Dedifferentiated amniotic fluid mesenchymal stem cell (primary cell): ENCODE measurements at regions not wholly inside any gene's neighbourhood (a gene's known extent, or its start where the extent isn't known, plus 50 kb on each side); places are given as distances from the start of the nearest gene placed in this dataset.
"Not testable (repeated sequence)": the region's sequence is repeated elsewhere in the genome, so short reads cannot be mapped to it uniquely, and the experiment has no call there.

Source experiments
- DNase-seq: peaks from one replicate; pipeline ENCODE4 v3.0.0-alpha.2; 2016; ENCODE audit errors: extremely low spot score

DNA sequence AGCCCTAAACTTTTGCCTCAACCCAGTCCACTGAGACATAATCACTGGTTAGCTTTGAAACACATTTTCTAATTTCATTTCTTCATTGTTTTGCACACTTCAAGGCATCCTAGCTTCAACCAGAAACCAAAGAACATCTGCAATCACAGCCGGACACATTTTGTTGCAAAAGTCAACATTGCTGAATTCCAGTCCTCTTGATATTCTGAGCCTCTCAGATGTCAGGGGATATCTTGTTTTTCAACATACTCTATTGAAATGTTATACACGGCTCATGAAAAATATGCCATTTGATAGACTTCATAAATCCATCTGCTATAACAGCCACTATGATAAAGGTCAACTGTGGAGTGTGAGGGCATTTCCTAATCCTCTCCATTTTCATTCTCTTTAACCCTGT lies 241.6 kb upstream of the PUDP start:
- no peak for DNase-seq

DNA sequence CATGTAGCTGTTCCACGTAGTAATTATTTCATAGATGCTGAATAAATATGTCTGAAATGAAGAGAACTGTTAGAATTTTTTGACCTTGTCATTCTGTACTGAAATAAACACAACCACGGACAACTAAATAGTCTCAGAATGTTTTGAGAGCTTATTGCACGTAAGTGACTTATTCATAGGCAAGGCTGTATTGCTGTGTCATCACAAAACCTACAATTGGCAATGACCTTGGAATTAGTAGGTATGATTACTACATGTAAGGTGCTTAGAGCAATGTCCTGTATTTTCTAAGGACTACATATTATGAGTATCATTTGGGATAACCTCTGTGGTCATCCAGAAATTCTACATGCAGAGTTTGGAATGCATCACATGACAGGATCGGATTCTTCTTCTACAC lies 237.2 kb upstream of the PUDP start:
- DNase-seq = no peak

DNA sequence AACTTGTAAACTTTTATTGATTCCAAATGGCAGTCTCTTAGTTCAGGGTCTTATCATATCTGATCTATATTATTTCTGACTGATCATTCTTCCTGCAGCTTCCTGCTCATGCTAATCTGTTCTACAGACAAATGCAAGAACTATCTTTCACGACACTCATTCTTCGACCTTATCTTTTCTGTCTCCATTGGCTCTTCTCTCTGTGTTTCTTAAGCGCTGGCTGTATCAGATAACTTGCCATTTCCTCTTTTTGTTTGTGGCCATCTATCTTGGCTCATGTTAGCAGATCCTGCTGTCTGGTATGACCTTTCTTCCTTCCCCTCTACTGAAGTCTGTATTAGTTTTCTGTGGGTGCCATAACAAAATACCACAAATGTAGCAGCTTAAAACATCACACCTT lies 230.5 kb upstream of the PUDP start:
- no peak for DNase-seq

DNA sequence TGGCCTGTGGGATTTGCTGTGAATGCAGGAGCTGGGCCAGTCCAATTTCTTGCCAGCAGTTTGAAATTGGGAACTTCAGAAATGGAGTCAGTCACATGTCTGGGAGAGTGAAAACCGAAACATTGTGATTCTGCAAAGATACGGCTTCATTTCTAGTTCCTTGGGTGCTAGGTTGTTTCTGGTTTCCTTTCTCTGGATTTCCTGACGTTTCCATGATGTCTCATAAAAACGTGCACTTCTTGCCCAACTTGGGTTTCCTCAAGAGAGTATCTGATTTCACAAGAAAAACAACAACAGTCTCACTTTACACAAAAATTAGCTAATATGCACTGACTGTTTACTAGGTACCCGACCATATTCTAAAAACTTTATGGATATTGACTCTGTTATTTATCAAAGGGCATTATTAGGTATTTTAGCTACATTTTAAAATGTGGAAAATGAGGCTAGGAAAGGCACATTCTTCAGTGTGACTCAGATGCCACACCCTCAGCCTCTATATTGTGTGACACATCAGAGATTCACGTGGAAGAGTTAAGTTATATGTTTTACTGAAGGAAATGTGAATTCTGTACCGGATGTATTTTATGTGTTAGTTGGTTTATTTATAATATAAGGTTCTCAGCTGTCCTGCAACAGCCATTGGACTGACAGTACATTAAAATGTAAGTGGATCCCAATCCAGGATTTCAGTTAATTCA lies 225.0 kb upstream of the PUDP start:
- peak; percentile 31 for DNase-seq

DNA sequence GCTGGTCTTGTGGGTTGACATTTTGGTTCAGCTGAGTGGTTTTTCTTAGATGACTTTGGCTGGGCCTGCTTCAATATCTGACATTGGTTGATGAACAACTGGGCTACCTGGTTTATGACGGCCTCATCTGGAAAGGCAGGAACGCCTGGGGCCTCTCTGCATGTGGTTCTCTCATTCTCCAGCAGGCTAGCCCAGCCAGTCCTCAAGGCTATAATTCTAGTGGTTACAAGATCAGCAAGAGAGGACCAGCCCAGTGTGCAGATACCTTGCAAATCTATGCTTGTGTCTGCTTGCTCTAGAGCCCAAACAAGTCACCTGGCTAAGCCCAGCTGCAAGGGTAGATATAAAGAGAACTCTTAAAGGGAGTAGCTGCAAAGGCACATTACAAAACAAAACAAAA lies 214.2 kb upstream of the PUDP start:
- no peak for DNase-seq

DNA sequence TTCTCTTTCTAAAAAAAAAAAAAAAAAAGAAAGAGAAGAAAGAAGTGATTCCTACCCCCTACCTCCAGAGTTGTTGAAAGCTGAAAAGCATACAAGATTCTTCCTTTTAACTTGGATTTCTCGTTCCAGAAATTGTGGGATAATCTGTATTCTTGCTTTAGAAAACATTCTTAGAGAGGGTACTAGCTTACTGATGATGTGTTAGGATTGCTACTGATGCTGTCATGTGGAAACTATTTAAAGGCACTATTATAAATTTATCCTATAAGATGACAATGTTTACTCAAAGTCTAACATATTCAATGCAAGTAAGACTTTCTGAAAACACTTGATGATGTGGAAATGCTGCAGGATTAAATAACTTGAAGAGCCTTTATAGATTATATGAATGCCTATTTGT lies 204.0 kb upstream of the PUDP start:
- no peak for DNase-seq

DNA sequence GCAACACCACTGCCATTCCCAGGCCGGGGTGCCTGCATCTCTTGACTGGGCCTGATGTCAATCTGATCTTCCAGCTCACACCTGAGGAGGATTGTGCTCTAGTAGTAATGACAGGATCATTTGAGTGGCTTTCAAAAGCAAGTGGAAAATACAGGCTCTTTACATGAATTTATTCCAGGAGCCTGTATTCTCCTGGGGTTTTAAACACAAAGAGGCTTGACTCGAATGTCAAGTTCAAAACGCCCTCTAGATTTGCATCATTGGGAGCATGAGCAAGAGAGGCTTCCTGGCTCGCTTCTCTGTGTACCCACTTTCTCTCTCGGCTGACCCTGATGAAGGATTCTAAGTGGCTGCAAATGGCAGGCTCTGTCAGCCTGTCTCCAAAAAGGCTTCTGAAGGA lies 199.5 kb upstream of the PUDP start:
- DNase-seq = no peak

DNA sequence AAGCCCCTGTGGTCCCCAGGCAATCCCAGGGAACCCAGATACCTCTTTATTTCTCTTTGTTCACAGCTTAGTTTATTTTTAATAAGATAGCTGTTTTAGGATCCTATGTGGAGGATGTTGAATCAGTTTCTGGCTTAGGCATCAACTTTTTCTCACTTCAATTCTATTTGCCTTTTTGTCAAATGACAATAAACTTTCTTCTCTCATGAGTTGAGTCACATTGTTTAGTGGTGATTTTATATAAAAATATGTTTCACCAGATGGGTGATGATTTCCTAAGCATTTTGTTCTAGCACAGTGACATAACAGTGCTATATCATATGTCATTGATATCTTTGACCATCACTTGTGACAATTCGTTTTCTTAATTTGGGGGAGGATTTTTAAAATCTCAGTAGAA lies 198.1 kb upstream of the PUDP start:
- DNase-seq = peak; percentile 17

DNA sequence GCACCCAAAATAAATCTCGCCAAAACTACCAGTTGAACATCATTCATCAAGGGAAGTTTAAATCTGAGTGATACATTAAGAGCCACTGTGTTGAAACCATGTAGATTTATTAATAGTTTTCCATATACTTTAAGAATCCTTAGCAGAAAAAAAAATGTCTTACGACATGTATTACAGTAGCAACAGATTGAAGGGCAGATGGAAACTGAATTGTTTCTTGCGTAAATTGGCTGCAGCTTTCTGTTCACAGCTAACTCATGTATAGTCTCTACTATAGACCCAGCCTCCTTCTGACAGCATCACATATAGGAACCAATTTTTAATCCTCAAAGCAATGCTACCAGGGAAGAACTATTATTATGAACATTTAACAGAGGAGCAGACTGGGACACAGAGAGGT lies 195.2 kb upstream of the PUDP start:
- DNase-seq = no peak

DNA sequence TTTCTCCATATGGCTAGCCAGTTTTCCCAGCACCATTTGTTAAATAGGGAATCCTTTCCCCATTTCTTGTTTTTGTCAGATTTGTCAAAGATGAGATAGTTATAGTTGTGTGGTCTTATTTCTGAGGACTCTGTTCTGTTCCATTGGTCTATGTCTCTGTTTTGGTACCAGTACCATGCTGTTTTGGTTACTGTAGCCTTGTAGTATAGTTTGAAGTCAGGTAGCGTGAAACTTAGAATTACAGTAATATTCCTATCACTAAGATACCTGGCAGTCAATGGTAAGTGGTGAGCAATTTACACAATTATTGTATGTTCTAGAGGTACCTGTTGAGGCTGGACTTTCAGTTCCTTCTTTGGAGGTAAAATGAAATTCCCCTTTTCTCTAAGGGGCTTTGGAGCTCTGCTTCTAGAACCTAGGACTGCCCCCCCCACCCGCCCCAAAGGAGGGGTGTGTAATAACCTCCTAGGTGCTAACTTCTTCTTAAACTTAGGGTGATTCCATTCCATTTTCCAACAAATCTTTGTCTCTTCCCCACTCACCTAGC lies 187.9 kb upstream of the PUDP start:
- DNase-seq = not testable (repeated sequence)

DNA sequence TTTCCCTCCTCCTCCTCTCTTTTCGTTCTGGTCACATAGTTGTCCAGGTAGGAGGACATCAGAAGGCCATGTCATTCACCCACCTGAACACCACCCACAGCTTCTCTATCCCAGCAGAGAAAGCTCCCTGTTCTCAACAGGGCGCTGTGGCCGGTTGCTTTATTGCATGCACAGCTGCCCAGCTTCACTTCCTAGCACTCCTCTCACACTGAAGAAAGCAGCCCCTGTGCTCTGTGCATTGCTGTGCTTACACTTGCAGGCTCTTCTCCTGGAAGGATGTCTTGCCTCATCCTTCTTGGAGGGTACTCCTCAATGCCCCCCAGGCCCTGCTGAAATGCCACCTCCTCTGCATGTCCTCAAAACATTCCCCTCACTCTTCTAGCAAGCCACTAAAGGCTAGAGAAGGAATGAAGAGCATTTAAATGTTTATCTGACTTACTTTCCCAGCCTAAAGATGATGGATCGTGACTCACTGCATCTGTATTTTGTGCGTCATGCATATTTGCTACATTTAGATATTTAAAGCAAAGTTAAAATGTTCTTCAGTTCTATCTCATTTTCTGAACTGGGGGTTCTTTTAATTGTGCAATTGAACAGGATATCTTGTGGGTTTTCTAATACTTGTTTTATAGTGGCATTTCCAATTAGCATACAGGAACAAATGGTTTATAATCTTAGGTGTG lies 186.4 kb upstream of the PUDP start:
- DNase-seq = peak; percentile 69

DNA sequence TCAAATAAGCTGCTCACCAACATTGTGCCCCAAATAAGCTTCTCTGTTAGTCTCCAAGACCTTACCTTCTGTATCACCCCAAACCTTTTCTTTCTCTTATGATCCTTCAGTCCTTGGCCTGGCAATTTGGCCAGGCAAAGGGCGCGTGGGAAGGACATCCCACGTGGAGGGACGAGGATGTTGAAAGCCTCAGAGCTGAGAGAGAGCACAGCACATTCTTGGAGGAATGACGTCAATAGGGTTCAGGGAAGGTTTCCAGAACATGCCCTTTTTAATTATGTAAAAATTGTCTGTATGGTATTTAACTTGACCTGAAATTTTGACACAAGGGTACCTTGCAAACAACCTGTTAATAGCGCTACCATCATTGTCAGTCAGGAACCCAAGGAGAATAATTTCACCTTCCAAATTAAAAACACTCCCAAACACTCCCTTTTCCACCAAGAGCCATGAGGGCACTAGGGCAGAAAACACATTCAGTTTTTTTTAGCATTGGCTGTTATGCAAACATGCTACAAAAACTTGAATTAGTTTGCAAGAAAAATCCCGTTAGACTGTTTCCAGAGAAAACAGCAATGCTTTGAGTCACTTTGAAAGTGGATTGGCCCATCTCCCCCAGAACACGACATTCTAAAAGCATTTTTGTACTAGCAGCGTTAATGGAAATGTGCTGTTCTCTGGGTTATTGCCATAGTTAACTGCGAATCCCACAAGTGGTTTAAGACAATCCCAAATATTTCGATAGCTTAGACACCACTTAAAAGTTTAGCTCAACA lies 183.2 kb upstream of the PUDP start:
- DNase-seq = peak; percentile 69

DNA sequence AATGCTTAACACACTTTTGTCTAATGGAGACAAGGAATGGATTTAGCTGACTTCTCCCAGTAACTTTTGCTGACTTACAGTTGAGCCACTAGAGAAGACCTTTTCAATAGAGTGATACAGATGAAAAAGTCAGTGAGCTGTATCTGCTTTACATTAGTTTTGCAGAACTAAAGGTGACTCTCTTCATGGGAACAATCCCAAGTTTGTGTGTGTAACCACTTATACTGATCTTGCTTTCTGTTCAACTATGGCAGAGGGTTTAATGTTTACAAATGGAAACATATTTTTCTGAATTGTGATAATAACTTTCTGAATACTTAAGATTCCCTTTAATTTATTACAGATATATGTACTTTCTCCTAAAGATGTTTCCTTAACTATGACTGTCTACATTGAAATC lies 182.6 kb upstream of the PUDP start:
- DNase-seq = no peak

DNA sequence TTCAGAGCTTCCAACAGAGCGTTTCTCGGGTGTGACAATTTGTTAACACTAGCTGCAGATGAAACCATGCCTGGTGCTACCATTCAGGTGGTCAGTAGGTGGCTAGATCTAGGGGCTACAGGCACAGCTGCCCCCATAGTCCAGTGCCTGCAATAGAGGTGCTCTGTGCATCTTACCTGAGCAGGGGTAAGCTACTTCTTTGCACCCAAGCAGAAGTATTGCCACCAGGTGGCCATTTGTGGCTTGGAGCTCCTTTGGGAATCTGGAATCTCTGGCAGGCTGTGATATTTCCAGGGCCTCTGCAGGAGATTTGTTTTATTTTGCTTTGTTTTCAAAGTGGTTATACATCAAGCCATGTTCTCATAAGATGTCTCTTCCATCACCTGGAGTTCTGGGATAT lies 170.7 kb upstream of the PUDP start:
- DNase-seq = no peak

DNA sequence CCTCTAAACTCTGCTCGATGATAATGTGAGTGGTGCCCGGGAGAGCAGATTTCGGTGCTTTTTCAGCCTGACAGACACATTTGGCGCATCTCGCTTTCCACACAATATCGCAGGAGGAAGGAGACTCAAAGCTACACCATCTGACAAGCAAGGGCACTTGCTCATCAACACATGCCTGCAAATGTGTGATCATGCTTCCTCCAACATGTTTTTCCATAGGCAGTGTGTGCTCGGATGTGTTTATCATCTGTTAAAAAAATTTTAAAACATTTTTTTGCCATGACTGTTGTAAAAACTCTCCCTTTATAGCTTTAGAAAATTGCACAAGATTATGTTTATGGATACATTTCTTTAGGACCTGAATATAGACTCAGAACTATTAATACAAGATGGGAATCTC lies 170.3 kb upstream of the PUDP start:
- DNase-seq = no peak

DNA sequence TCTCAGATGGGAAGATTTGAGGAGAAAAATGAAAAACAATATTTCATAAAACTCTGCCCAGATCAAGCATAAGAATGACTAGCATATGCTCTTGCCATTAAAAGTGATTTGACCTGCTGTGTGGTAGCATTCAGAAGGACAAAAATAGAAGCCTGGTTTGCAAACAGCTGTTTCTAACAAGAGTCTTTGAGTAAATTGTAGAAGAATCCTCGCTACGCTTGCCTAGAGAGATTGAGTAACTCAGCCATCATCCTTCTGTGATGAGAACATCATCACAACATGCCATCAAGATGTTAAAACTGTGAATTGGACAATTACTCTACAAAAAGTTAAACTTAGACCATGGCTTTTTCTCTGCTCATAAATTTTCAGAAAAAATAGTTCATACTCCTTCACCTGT lies 168.9 kb upstream of the PUDP start:
- DNase-seq = no peak

DNA sequence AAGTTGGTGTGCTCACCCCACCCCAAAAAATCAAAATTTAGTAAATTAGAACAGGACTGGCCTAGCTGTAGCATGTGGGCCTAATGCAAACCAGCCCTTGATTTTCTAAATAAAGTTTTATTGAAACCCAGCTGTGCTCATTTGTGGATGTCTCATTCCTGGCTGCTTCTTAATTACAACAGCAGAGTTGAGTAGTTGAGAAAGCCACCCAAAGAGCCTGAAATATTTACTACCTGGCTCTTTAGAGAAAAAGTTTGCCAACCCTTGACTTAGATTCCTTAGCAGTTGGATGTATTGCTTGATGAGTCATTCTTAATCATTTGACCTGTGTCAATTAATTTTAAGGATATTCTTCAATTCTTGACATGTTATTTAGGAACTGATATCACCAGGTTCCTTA lies 168.3 kb upstream of the PUDP start:
- no peak for DNase-seq

DNA sequence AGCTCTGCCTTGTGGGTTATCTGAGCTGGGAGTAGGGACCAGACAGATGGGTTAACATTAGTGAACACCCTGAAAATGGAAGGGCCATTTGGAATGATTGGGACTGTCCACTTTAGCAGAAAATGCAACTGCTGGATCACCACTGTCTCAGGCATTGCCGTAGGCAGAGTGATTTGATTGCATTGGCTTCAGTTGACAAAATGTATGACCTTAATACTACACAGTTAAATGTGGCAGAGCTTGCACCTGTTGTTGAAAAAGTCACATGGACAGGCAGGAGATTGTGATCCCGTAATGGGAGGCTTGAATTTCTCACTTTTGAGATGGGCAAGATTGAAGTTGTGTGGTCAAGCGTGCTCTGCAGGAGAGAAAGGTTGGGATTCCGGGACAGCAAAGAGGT lies 166.5 kb upstream of the PUDP start:
- DNase-seq = no peak

DNA sequence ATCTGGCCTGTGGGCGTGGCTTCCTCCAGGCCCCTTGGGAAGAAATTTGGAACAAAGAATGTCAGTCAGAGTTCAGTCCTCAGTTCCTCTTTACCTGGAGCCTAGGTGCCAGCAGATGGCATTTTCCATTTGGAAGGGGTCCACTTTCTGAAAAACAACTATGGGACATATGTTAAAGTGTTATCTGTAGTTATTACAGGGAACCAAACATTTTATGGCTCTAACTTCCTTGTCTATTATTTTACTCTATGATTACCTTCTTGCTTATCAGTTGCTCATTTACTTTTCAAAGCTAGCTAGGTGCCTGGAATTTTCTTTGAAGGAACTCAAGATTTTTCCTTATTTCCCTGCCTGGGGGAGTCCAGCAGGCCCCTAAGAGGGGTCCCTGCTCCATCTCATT lies 159.8 kb upstream of the PUDP start:
- DNase-seq = no peak

DNA sequence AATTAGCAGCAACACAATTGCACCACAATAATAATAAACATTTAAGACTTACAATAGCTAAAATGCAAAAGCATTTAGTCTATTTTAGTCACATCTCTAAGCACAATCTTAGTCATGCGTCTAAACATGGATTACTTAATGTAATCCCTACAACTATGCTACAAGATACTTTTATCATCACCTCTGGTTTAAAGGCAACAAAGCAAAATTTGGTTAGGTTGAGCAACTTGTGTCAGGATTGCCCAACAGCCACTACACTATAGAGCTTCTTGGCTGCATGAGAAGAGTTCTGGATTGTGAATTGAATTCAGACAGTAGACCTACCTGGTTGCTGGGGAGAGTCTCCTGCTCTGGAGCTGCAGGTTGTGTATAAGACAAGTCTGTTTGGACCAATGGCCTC lies 146.5 kb upstream of the PUDP start:
- no peak for DNase-seq

DNA sequence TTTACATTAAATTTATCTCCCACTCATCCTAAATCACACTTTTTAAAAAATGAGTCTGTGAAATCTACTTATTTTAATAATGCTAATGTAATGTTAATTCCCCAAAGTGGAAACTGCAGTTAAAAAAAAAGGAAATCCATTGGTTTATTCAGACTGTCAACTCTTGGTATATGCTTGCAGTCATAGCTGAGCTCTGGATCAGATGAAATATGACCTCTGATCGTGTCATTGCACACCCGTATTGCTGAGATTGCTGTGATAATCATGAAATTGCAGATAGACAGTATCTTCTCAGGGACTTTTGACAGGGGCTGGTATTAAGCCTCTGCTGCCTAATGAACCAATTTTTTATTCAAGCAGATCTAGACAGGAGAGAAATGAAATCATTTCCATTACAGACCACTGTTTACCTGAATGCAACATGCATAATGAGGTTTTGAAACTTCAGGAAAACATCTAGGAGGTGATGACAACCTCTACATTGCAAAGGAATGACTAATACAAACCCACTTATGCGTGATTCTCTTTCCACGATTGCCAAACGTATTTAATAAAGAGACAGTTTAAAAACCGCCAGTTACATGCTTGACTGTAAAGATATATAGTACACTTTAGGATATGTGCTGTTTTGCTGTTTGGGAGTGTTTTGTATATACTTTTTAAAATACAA lies 138.3 kb upstream of the PUDP start:
- no peak for DNase-seq

DNA sequence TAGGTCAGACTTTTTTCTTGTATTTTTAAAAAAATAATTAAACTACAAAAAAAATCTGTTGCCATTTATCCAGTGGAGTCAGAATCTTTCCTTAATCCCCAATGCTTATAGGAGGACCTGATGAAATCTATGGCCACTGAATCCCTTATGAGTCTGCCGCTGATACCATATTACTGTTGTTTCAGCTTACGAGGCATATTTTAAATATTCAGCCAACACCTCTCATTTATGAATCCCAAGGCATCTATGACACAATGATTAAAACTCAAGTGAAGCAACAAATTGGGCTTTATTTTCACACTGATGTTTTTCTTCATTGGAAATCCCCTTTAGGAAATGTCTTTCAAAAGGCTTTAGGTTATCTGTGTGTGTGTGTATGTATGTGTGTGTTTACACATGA lies 137.8 kb upstream of the PUDP start:
- DNase-seq = no peak
